HuH-7.5 (cell line): ENCODE measurements at regions not wholly inside any gene's neighbourhood (a gene's known extent, or its start where the extent isn't known, plus 50 kb on each side); places are given as distances from the start of the nearest gene placed in this dataset.
"Not testable (repeated sequence)": the region's sequence is repeated elsewhere in the genome, so short reads cannot be mapped to it uniquely, and the experiment has no call there.

Experiments used
- DNase-seq: peaks from one replicate; pipeline ENCODE4 v3.0.0; 2011; ENCODE audit warnings: low spot score

GRCh38 chr20:53856300-53857295, 213.8 kb downstream of the BCAS1 start:
- no peak for DNase-seq

GRCh38 chr20:53855733-53856132, 214.7 kb downstream of the BCAS1 start:
- no peak for DNase-seq

GRCh38 chr20:53854609-53854926, 215.8 kb downstream of the BCAS1 start:
- DNase-seq: not testable (repeated sequence)

GRCh38 chr20:53853111-53853713, 217.2 kb downstream of the BCAS1 start:
- DNase-seq: no peak

GRCh38 chr20:53852691-53853090, 217.7 kb downstream of the BCAS1 start:
- no peak for DNase-seq

GRCh38 chr20:53852014-53852413, 218.4 kb downstream of the BCAS1 start:
- no peak for DNase-seq

- no peak for DNase-seq
Observed at GRCh38 chr20:53850319-53850718, 220.1 kb downstream of the BCAS1 start.

GRCh38 chr20:53849471-53850059, 220.8 kb downstream of the BCAS1 start:
- no peak for DNase-seq

GRCh38 chr20:53848304-53848703, 222.1 kb downstream of the BCAS1 start:
- no peak for DNase-seq

GRCh38 chr20:53847837-53848170, 222.6 kb downstream of the BCAS1 start:
- DNase-seq: no peak

GRCh38 chr20:53847139-53847836, 223.1 kb downstream of the BCAS1 start:
- no peak for DNase-seq

GRCh38 chr20:53846640-53847039, 223.8 kb downstream of the BCAS1 start:
- DNase-seq: no peak

- no peak for DNase-seq
Observed at GRCh38 chr20:53845980-53846379, 224.4 kb downstream of the BCAS1 start.

GRCh38 chr20:53844259-53844658, 226.1 kb downstream of the BCAS1 start:
- no peak for DNase-seq

- no peak for DNase-seq
Observed at GRCh38 chr20:53843645-53844044, 226.7 kb downstream of the BCAS1 start.

- no peak for DNase-seq
Observed at GRCh38 chr20:53842301-53843099, 227.9 kb downstream of the BCAS1 start.

GRCh38 chr20:53841741-53842140, 228.7 kb downstream of the BCAS1 start:
- no peak for DNase-seq

GRCh38 chr20:53840532-53840931, 229.9 kb downstream of the BCAS1 start:
- no peak for DNase-seq

GRCh38 chr20:53839423-53840176, 230.8 kb downstream of the BCAS1 start:
- DNase-seq: peak; percentile 42

GRCh38 chr20:53838311-53838868, 232.0 kb downstream of the BCAS1 start:
- no peak for DNase-seq
